ENCODE measurements at regions not wholly inside any gene's neighbourhood (a gene's known extent, or its start where the extent isn't known, plus 50 kb on each side); places are given as distances from the start of the nearest gene placed in this dataset.

GRCh38 chr11:13115380-13115675, 106.2 kb downstream of the RASSF10 start:
- TF ChIP-seq GLIS3 (CRISPR knock-in tag; IDR thresholded peaks at IDR 0.05) (no peak), ZFP3 (CRISPR knock-in tag; IDR thresholded peaks at IDR 0.05) (no peak), TOX (CRISPR knock-in tag; IDR thresholded peaks at IDR 0.05; ENCODE audit: borderline replicate concordance) (no peak), ZC3H10 (CRISPR knock-in tag; IDR thresholded peaks at IDR 0.05) (no peak), PATZ1 (CRISPR knock-in tag; IDR thresholded peaks at IDR 0.05; ENCODE audit: borderline replicate concordance) (no peak), ZNF565 (CRISPR knock-in tag; conservative IDR thresholded peaks at IDR 0.05; ENCODE audit: low read depth) (no peak), SNAI2 (CRISPR knock-in tag; IDR thresholded peaks at IDR 0.05) (no peak), RARB (CRISPR knock-in tag; IDR thresholded peaks at IDR 0.05) (no peak), PPARA (CRISPR knock-in tag; IDR thresholded peaks at IDR 0.05; ENCODE audit: borderline replicate concordance) (no peak), CREB5 (CRISPR knock-in tag; IDR thresholded peaks at IDR 0.05; ENCODE audit: low read depth) (no peak), ARNTL (CRISPR knock-in tag; IDR thresholded peaks at IDR 0.05; ENCODE audit: borderline replicate concordance, low read depth) (no peak), TCF4 (CRISPR knock-in tag; IDR thresholded peaks at IDR 0.05; ENCODE audit: borderline replicate concordance) (no peak), ZNF8 (CRISPR knock-in tag; IDR thresholded peaks at IDR 0.05) (no peak), BACH2 (CRISPR knock-in tag; IDR thresholded peaks at IDR 0.05; ENCODE audit: borderline replicate concordance) (no peak)
